ENCODE measurements at regions not wholly inside any gene's neighbourhood (a gene's known extent, or its start where the extent isn't known, plus 50 kb on each side); places are given as distances from the start of the nearest gene placed in this dataset.

DNA sequence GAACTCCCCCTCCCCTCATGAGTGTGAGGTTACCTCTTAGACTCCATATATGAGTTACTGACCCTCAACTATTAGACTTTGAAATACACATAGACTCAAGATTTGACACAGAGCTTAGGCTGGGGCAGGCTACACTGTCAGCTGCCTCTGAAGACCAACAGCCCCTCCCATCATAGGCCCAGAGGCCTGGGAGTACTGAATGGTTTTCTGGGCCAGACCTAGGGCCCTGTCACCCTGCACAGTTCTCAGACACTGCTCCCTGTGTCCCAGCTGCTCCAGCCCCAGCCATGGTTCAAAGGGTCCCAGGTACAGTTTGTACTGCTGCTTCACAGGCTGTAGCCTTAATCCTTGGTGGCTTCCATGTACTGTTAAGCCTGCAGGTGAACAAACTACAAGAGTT lies 132.1 kb upstream of the MOCS1 start:
- TF ChIP-seq, protein P1, sequence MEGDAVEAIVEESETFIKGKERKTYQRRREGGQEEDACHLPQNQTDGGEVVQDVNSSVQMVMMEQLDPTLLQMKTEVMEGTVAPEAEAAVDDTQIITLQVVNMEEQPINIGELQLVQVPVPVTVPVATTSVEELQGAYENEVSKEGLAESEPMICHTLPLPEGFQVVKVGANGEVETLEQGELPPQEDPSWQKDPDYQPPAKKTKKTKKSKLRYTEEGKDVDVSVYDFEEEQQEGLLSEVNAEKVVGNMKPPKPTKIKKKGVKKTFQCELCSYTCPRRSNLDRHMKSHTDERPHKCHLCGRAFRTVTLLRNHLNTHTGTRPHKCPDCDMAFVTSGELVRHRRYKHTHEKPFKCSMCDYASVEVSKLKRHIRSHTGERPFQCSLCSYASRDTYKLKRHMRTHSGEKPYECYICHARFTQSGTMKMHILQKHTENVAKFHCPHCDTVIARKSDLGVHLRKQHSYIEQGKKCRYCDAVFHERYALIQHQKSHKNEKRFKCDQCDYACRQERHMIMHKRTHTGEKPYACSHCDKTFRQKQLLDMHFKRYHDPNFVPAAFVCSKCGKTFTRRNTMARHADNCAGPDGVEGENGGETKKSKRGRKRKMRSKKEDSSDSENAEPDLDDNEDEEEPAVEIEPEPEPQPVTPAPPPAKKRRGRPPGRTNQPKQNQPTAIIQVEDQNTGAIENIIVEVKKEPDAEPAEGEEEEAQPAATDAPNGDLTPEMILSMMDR (IDR thresholded peaks at IDR 0.05; ENCODE audit: low read depth, low read length): no peak
- no peak for DNase-seq (ENCODE audit: extremely low read depth, low read depth)

- TF ChIP-seq, protein P1 (IDR thresholded peaks at IDR 0.05; ENCODE audit: low read depth, low read length): no peak
- DNase-seq (ENCODE audit: extremely low read depth, low read depth): no peak
Measured at GRCh38 chr6:40056865-40057264, 122.6 kb upstream of the MOCS1 start.

GRCh38 chr6:40054602-40055001 lies 120.3 kb upstream of the MOCS1 start:
- TF ChIP-seq, protein P1 (IDR thresholded peaks at IDR 0.05; ENCODE audit: low read depth, low read length): no peak
- no peak for DNase-seq (ENCODE audit: extremely low read depth, low read depth)

DNA sequence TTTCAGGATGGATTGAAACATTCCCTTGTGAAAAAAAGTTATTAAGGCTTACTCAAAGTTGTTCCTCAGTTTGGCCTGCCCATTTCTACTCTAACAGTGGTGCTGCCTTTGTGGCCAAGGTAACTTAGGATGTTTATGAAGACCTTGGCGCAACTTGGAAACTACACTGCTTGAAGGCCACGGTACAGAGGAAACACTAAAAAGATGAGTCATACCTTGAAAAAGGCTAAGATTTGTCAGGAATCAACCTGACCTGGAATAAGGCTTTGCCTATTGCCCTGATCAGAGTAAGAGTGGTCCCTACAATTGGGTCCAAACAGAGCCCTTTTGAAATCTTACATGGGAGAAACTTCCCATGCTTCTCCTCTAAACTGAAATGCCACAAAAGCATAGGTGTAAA lies 119.9 kb upstream of the MOCS1 start:
- no peak for DNase-seq (ENCODE audit: extremely low read depth, low read depth)

GRCh38 chr6:40049128-40049527 lies 114.9 kb upstream of the MOCS1 start:
- DNase-seq (ENCODE audit: extremely low read depth, low read depth): no peak
- TF ChIP-seq, protein P1 (IDR thresholded peaks at IDR 0.05; ENCODE audit: low read depth, low read length): no peak

More for the DNA sequence above, 119.9 kb upstream of the MOCS1 start:
- TF ChIP-seq, protein P1 (IDR thresholded peaks at IDR 0.05; ENCODE audit: low read depth, low read length): no peak

GRCh38 chr6:40044196-40044595 lies 109.9 kb upstream of the MOCS1 start:
- DNase-seq (ENCODE audit: extremely low read depth, low read depth): no peak
- TF ChIP-seq, protein P1 (IDR thresholded peaks at IDR 0.05; ENCODE audit: low read depth, low read length): no peak

DNA sequence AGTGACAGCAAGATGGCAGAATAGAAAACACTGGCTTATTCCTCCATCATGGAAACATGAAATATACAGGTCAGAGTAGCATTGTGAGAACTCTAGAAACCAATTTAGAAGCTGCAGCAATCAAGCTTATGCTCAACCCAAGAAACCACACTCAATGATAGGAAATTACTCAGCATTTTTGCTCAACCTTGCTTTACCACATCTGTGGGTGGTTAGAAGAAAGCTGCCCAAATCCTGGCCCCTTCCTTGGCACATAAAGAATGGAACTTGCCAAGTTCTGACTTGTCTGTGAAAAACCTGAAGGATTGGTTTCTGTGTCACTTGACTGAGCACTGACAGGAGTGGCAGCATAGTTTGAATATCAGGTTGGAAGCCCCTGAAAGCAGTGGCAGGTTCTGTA lies 108.0 kb upstream of the MOCS1 start:
- TF ChIP-seq, protein P1 (IDR thresholded peaks at IDR 0.05; ENCODE audit: low read depth, low read length): no peak
- DNase-seq (ENCODE audit: extremely low read depth, low read depth): no peak
